IMR-90 (cell line): ENCODE measurements at regions not wholly inside any gene's neighbourhood (a gene's known extent, or its start where the extent isn't known, plus 50 kb on each side); places are given as distances from the start of the nearest gene placed in this dataset.

ENCODE experiments used
- CEBPB ChIP-seq: IDR thresholded peaks from 2 replicates; pipeline ENCODE4 v1.6.1; 2012; ENCODE audit warnings: low read depth, low read length, improper control_type of control experiment
- CHD1 ChIP-seq: IDR thresholded peaks from 2 replicates; pipeline ENCODE4 v1.6.1; 2012; ENCODE audit warnings: low read depth, low read length, improper control_type of control experiment
- CTCF ChIP-seq: conservative IDR thresholded peaks from 2 replicates; pipeline ENCODE4 v1.5.1; 2012; ENCODE audit warnings: mild to moderate bottlenecking, low read depth, low read length, improper control_type of control experiment
- MXI1 ChIP-seq: IDR thresholded peaks from 2 replicates; pipeline ENCODE4 v1.6.1; 2012; ENCODE audit warnings: low read depth, mild to moderate bottlenecking, low read length, moderate library complexity, borderline replicate concordance
- POLR2A ChIP-seq: IDR thresholded peaks from 2 replicates; pipeline ENCODE4 v1.6.1; 2012; ENCODE audit warnings: mild to moderate bottlenecking, low read depth, low read length
- RAD21 ChIP-seq: IDR thresholded peaks from 2 replicates; pipeline ENCODE4 v1.6.1; 2012; ENCODE audit warnings: low read length, improper control_type of control experiment
- SMC3 ChIP-seq: fragments of 150-350 bp; IDR thresholded peaks from 2 replicates; pipeline ENCODE4 v1.6.1; 2016; ENCODE audit warnings: low read depth, mild to moderate bottlenecking, antibody characterized with exemption, low read length, moderate library complexity
- TF ChIP-seq, protein P1 (sequence below): fragments of 150-350 bp; IDR thresholded peaks from 2 replicates; pipeline ENCODE4 v1.6.1; 2016; ENCODE audit warnings: low read depth, mild to moderate bottlenecking, low read length, moderate library complexity, borderline replicate concordance

- TF ChIP-seq POLR2A (no peak), CTCF (no peak), CEBPB (no peak), CHD1 (no peak), RAD21 (no peak), MXI1 (no peak), SMC3 (no peak)
- TF ChIP-seq, protein P1, sequence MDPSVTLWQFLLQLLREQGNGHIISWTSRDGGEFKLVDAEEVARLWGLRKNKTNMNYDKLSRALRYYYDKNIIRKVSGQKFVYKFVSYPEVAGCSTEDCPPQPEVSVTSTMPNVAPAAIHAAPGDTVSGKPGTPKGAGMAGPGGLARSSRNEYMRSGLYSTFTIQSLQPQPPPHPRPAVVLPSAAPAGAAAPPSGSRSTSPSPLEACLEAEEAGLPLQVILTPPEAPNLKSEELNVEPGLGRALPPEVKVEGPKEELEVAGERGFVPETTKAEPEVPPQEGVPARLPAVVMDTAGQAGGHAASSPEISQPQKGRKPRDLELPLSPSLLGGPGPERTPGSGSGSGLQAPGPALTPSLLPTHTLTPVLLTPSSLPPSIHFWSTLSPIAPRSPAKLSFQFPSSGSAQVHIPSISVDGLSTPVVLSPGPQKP, result no peak
Measured at GRCh38 chr14:70256601-70257000, 67.8 kb upstream of the SLC8A3 start.
